H9 (cell line): ENCODE measurements at regions not wholly inside any gene's neighbourhood (a gene's known extent, or its start where the extent isn't known, plus 50 kb on each side); places are given as distances from the start of the nearest gene placed in this dataset.
"Not testable (repeated sequence)": the region's sequence is repeated elsewhere in the genome, so short reads cannot be mapped to it uniquely, and the experiment has no call there.

Experiments used
- DNase-seq: peaks from one replicate; pipeline ENCODE4 v3.0.0-alpha.2; 2017
- H2AFZ ChIP-seq: one replicate; pipeline ENCODE4 v1.6.1; 2013; ENCODE audit warnings: mild to moderate bottlenecking, low read length, control low read depth, moderate library complexity
- H2AK5ac ChIP-seq: 2 replicates; pipeline ENCODE4 v1.6.1; 2013; ENCODE audit warnings: low read length, control low read depth, mixed read lengths; ENCODE audit not compliant: insufficient read length
- H2BK120ac ChIP-seq: one replicate; pipeline ENCODE4 v1.6.1; 2013; ENCODE audit warnings: low read depth, mild to moderate bottlenecking, low read length, control low read depth, inconsistent platforms; ENCODE audit not compliant: poor library complexity, severe bottlenecking
- H2BK12ac ChIP-seq: 2 replicates; pipeline ENCODE4 v1.6.1; 2013; ENCODE audit warnings: low read length, control low read depth, mixed read lengths, low read depth; ENCODE audit not compliant: insufficient read length
- H2BK15ac ChIP-seq: 2 replicates; pipeline ENCODE4 v1.6.1; 2013; ENCODE audit warnings: low read depth, low read length, control low read depth
- H2BK20ac ChIP-seq: one replicate; pipeline ENCODE4 v1.6.1; 2013; ENCODE audit warnings: low read depth, mild to moderate bottlenecking, low read length, control low read depth, inconsistent platforms; ENCODE audit not compliant: poor library complexity, severe bottlenecking
- H2BK5ac ChIP-seq: 2 replicates; pipeline ENCODE4 v1.6.1; 2013; ENCODE audit warnings: low read length, control low read depth, mixed read lengths; ENCODE audit not compliant: insufficient read length
- H3K14ac ChIP-seq: 2 replicates; pipeline ENCODE4 v1.6.1; 2013; ENCODE audit warnings: low read length, control low read depth; ENCODE audit not compliant: insufficient read depth
- H3K18ac ChIP-seq: 2 replicates; pipeline ENCODE4 v1.6.1; 2013; ENCODE audit warnings: low read depth, mild to moderate bottlenecking, mixed read lengths, low read length, control low read depth; ENCODE audit not compliant: insufficient read length
- H3K23ac ChIP-seq: 2 replicates; pipeline ENCODE4 v1.6.1; 2013; ENCODE audit warnings: low read length, control low read depth, mixed read lengths, low read depth; ENCODE audit not compliant: insufficient read length
- H3K23me2 ChIP-seq: 2 replicates; pipeline ENCODE4 v1.6.1; 2013; ENCODE audit warnings: low read depth, mild to moderate bottlenecking, mixed read lengths, low read length, control low read depth; ENCODE audit not compliant: insufficient read length, poor library complexity, severe bottlenecking
- H3K27ac ChIP-seq: 2 replicates; pipeline ENCODE4 v1.5.1; 2013; ENCODE audit warnings: low read length, control low read depth, mixed read lengths, low read depth; ENCODE audit not compliant: insufficient read length
- H3K27me3 ChIP-seq: 2 replicates; pipeline ENCODE4 v1.6.1; 2013; ENCODE audit warnings: low read length, control low read depth, inconsistent platforms; ENCODE audit not compliant: insufficient read depth
- H3K4ac ChIP-seq: 2 replicates; pipeline ENCODE4 v1.6.1; 2013; ENCODE audit warnings: low read depth, mild to moderate bottlenecking, control low read depth, inconsistent platforms, low read length, moderate library complexity
- H3K4me1 ChIP-seq: 2 replicates; pipeline ENCODE4 v1.6.1; 2013; ENCODE audit warnings: low read length, control low read depth, inconsistent platforms; ENCODE audit not compliant: insufficient read depth
- H3K4me2 ChIP-seq: 2 replicates; pipeline ENCODE4 v1.6.1; 2013; ENCODE audit warnings: low read length, control low read depth, mixed read lengths; ENCODE audit not compliant: insufficient read length, insufficient read depth
- H3K56ac ChIP-seq: 2 replicates; pipeline ENCODE4 v1.6.1; 2013; ENCODE audit warnings: low read depth, mild to moderate bottlenecking, mixed read lengths, low read length, control low read depth; ENCODE audit not compliant: insufficient read length
- H3K79me1 ChIP-seq: 2 replicates; pipeline ENCODE4 v1.6.1; 2013; ENCODE audit warnings: low read depth, mild to moderate bottlenecking, moderate library complexity, low read length, control low read depth, inconsistent platforms; ENCODE audit not compliant: insufficient read depth, poor library complexity, severe bottlenecking
- H3K79me2 ChIP-seq: 2 replicates; pipeline ENCODE4 v1.6.1; 2013; ENCODE audit warnings: low read length, control low read depth, inconsistent platforms; ENCODE audit not compliant: insufficient read depth
- H3K9ac ChIP-seq: 2 replicates; pipeline ENCODE4 v1.6.1; 2013; ENCODE audit warnings: low read length, control low read depth, mixed read lengths; ENCODE audit not compliant: insufficient read length; ENCODE audit errors: extremely low read depth
- H3K9me3 ChIP-seq: one replicate; pipeline ENCODE4 v1.6.1; 2013; ENCODE audit warnings: low read depth, low read length, inconsistent platforms; ENCODE audit not compliant: control insufficient read depth
- H3T11ph ChIP-seq: one replicate; pipeline ENCODE4 v1.6.1; 2013; ENCODE audit warnings: mild to moderate bottlenecking, low read length, control low read depth, inconsistent platforms
- H4K20me1 ChIP-seq: one replicate; pipeline ENCODE4 v1.6.1; 2013; ENCODE audit not compliant: control insufficient read depth, insufficient read length, insufficient read depth
- H4K5ac ChIP-seq: 2 replicates; pipeline ENCODE4 v1.6.1; 2013; ENCODE audit warnings: low read depth, mild to moderate bottlenecking, mixed read lengths, low read length, control low read depth; ENCODE audit not compliant: insufficient read length
- H4K8ac ChIP-seq: replicated peaks from 2 replicates; pipeline ENCODE4 v1.6.1; 2013; ENCODE audit warnings: low read length, control low read depth, mixed read lengths, low read depth; ENCODE audit not compliant: insufficient read length
- H4K91ac ChIP-seq: 2 replicates; pipeline ENCODE4 v1.6.1; 2013; ENCODE audit warnings: low read depth, mild to moderate bottlenecking, moderate library complexity, mixed read lengths, low read length, control low read depth; ENCODE audit not compliant: insufficient read length
- H3K27ac Mint-ChIP-seq, 3 experiments: 2 replicates in 2 of 3; 3 replicates in 1 of 3; pipeline ENCODE4 v1.8.0; 2020 to 2021; ENCODE audit warnings: mixed read lengths in 3 of 3, mild to moderate bottlenecking in 1 of 3, moderate library complexity in 1 of 3
- H3K27me3 Mint-ChIP-seq: 2 replicates; pipeline ENCODE4 v1.8.0; 2021; ENCODE audit warnings: low read depth, mild to moderate bottlenecking, moderate library complexity, mixed read lengths
- H3K36me3 Mint-ChIP-seq, 3 experiments: 2 replicates in 2 of 3; 3 replicates in 1 of 3; pipeline ENCODE4 v1.8.0; 2020 to 2021; ENCODE audit warnings: low read depth in 3 of 3, mixed read lengths in 3 of 3; ENCODE audit not compliant: insufficient read depth in 1 of 3
- H3K4me1 Mint-ChIP-seq, 2 experiments: 2 replicates each; pipeline ENCODE4 v1.8.0; 2020; ENCODE audit warnings: mixed read lengths in 2 of 2
- H3K4me3 Mint-ChIP-seq, 2 experiments: 2 replicates in 1 of 2; 3 replicates in 1 of 2; pipeline ENCODE4 v1.8.0; 2020 to 2021; ENCODE audit warnings: mild to moderate bottlenecking in 2 of 2, mixed read lengths in 2 of 2, moderate library complexity in 1 of 2
- H3K9me3 Mint-ChIP-seq, 2 experiments: 2 replicates in 1 of 2; 3 replicates in 1 of 2; pipeline ENCODE4 v1.8.0; 2020; ENCODE audit warnings: mild to moderate bottlenecking in 2 of 2, mixed read lengths in 2 of 2, moderate library complexity in 1 of 2
- CTCF ChIP-seq: fragments of 200-600 bp; sonication (generic); conservative IDR thresholded peaks from 3 replicates; pipeline ENCODE4 v1.8.0; 2021; ENCODE audit warnings: antibody characterized with exemption, mild to moderate bottlenecking
- WGBS: extraction: QIAGEN DNeasy Blood & Tissue Kit; methylation state at CpG from one replicate; pipeline ENCODE4 v1.1.7; 2013; ENCODE audit warnings: missing lambda C conversion rate, low lambda C conversion rate, mixed read lengths; ENCODE audit not compliant: insufficient read length; ENCODE audit errors: extremely low coverage; 5-methylcytosine and 5-hydroxymethylcytosine counted together

GRCh38 chr2:51899643-51900042, 867.7 kb upstream of the NRXN1 start:
- Mint-ChIP-seq H3K27me3 (no peaks in the 10 kb centered on the region), H3K27ac (0 out of 7 replicates have a peak overlapping the region, but pooled peaks of 1 of the 3 experiments have one; percentile 53), H3K4me1 (peaks cover 4 to 6% of the 10 kb centered on the region in 2 experiments), H3K36me3 (no peaks in the 10 kb centered on the region), H3K4me3 (no peak overlapping the region), H3K9me3 (0 out of 5 replicates have a peak, but pooled peaks cover 0 to 2% of the 10 kb centered on the region in 2 experiments)
- H3K4ac ChIP-seq = no peak overlapping the region
- no peak overlapping the region for H2AFZ ChIP-seq
- H3K56ac ChIP-seq = no peak overlapping the region
- H4K5ac ChIP-seq = no peak overlapping the region
- no peaks in the 10 kb centered on the region for H3K79me1 ChIP-seq
- no peak for TF ChIP-seq CTCF
- no peak overlapping the region for H2BK20ac ChIP-seq
- H3K23ac ChIP-seq = no peak overlapping the region
- H2AK5ac ChIP-seq = no peak overlapping the region
- no peak overlapping the region for H3K4me2 ChIP-seq
- no peaks in the 10 kb centered on the region for H4K20me1 ChIP-seq
- no peak overlapping the region for H2BK120ac ChIP-seq
- no peak overlapping the region for H4K91ac ChIP-seq
- no peak overlapping the region for H2BK15ac ChIP-seq
- H2BK12ac ChIP-seq = no peak overlapping the region
- no peak overlapping the region for H3K18ac ChIP-seq
- H3K23me2 ChIP-seq = no peaks in the 10 kb centered on the region
- no peak overlapping the region for H3K14ac ChIP-seq
- no peak overlapping the region for H4K8ac ChIP-seq
- no peaks in the 10 kb centered on the region for H3K79me2 ChIP-seq
- H3K27me3 ChIP-seq = no peaks in the 10 kb centered on the region
- H3K9ac ChIP-seq = no peak overlapping the region
- H3K9me3 ChIP-seq = no peaks in the 10 kb centered on the region
- no peak for DNase-seq
- no peak overlapping the region for H2BK5ac ChIP-seq
- no peak overlapping the region for H3K27ac ChIP-seq
- H3T11ph ChIP-seq = no peak overlapping the region
- H3K4me1 ChIP-seq = no peaks in the 10 kb centered on the region

- WGBS = no CpG with 5 or more reads among the region's 3 CpGs
- not testable (repeated sequence) for H2BK15ac ChIP-seq, H3K4me1 Mint-ChIP-seq, H3K27ac ChIP-seq, H3K9ac ChIP-seq, H3K4me3 Mint-ChIP-seq, H3K14ac ChIP-seq, H4K8ac ChIP-seq, H3K4me1 ChIP-seq, H2BK5ac ChIP-seq, H3K4ac ChIP-seq, H3K27me3 ChIP-seq, H3K4me2 ChIP-seq, H4K91ac ChIP-seq, H3K23me2 ChIP-seq, H3K18ac ChIP-seq, H3K27me3 Mint-ChIP-seq, H3K79me1 ChIP-seq, H2AK5ac ChIP-seq, H2BK120ac ChIP-seq, H3K56ac ChIP-seq, H3K79me2 ChIP-seq, H4K20me1 ChIP-seq, H3K9me3 ChIP-seq, H2BK20ac ChIP-seq, DNase-seq, H3K27ac Mint-ChIP-seq, H3K23ac ChIP-seq, H2AFZ ChIP-seq, H4K5ac ChIP-seq, H2BK12ac ChIP-seq, H3T11ph ChIP-seq
- peaks cover 9 to 11% of the 10 kb centered on the region in 2 experiments for H3K9me3 Mint-ChIP-seq
- H3K36me3 Mint-ChIP-seq = peaks cover 4 to 13% (median 11%) of the 10 kb centered on the region in 3 experiments; a peak in 5 of 7 replicates
These were observed 862.7 kb upstream of the NRXN1 start for GRCh38 chr2:51894584-51894983.
